Astrocyte (in vitro differentiated cells and primary cell): ENCODE measurements at regions not wholly inside any gene's neighbourhood (a gene's known extent, or its start where the extent isn't known, plus 50 kb on each side); places are given as distances from the start of the nearest gene placed in this dataset.

ENCODE experiments used
- DNase-seq: peaks from one replicate; pipeline ENCODE4 v3.0.0-alpha.2; 2010; ENCODE audit warnings: low read depth
- FAIRE-seq: peaks from 2 replicates; lab custom pipeline; 2011; peaks lifted over from hg19 to GRCh38; lab: Jason Lieb, UNC
- H2AFZ ChIP-seq: 2 replicates; pipeline ENCODE4 v1.6.0; 2012; ENCODE audit warnings: low read depth, low read length, inconsistent platforms
- H3K27ac ChIP-seq: 2 replicates; pipeline ENCODE4 v1.5.1; 2011; ENCODE audit warnings: low read depth, low read length, inconsistent platforms
- H3K27me3 ChIP-seq: 2 replicates; pipeline ENCODE4 v1.6.0; 2011; ENCODE audit warnings: low read length, inconsistent platforms; ENCODE audit not compliant: insufficient read depth
- H3K36me3 ChIP-seq: 2 replicates; pipeline ENCODE4 v1.5.1; 2011; ENCODE audit warnings: low read length, inconsistent platforms; ENCODE audit not compliant: insufficient read depth
- H3K4me1 ChIP-seq: 2 replicates; pipeline ENCODE4 v1.5.1; 2011; ENCODE audit warnings: low read length, inconsistent platforms; ENCODE audit not compliant: insufficient read depth
- H3K4me2 ChIP-seq: 2 replicates; pipeline ENCODE4 v1.6.0; 2012; ENCODE audit warnings: low read length, inconsistent platforms
- H3K4me3 ChIP-seq: 2 replicates; pipeline ENCODE4 v1.5.1; 2011; ENCODE audit warnings: low read depth, mild to moderate bottlenecking, low read length, inconsistent platforms; ENCODE audit not compliant: insufficient read depth
- H3K79me2 ChIP-seq: 2 replicates; pipeline ENCODE4 v1.6.0; 2012; ENCODE audit warnings: mild to moderate bottlenecking, low read length, inconsistent platforms; ENCODE audit not compliant: insufficient read depth
- H3K9ac ChIP-seq: 2 replicates; pipeline ENCODE4 v1.6.0; 2012; ENCODE audit warnings: mild to moderate bottlenecking, low read length, inconsistent platforms
- H3K9me3 ChIP-seq: 2 replicates; pipeline ENCODE4 v1.5.1; 2012; ENCODE audit warnings: low read depth, mild to moderate bottlenecking, low read length, inconsistent platforms; ENCODE audit not compliant: insufficient read depth
- H4K20me1 ChIP-seq: 2 replicates; pipeline ENCODE4 v1.6.0; 2012; ENCODE audit warnings: low read length, inconsistent platforms; ENCODE audit not compliant: insufficient read depth
- H3K27ac Mint-ChIP-seq: one replicate; pipeline ENCODE4 v1.8.0; 2021; ENCODE audit warnings: mild to moderate bottlenecking, mixed read lengths; ENCODE audit not compliant: unreplicated experiment
- H3K27me3 Mint-ChIP-seq: one replicate; pipeline ENCODE4 v1.8.0; 2021; ENCODE audit warnings: low read depth, mixed read lengths; ENCODE audit not compliant: unreplicated experiment
- H3K36me3 Mint-ChIP-seq: one replicate; pipeline ENCODE4 v1.8.0; 2021; ENCODE audit warnings: low read depth, mixed read lengths; ENCODE audit not compliant: unreplicated experiment
- H3K4me1 Mint-ChIP-seq: one replicate; pipeline ENCODE4 v1.8.0; 2021; ENCODE audit warnings: low read depth, mixed read lengths; ENCODE audit not compliant: unreplicated experiment
- H3K4me3 Mint-ChIP-seq: one replicate; pipeline ENCODE4 v1.8.0; 2021; ENCODE audit warnings: mild to moderate bottlenecking, moderate library complexity, mixed read lengths; ENCODE audit not compliant: unreplicated experiment
- H3K9me3 Mint-ChIP-seq: one replicate; pipeline ENCODE4 v1.8.0; 2021; ENCODE audit warnings: mild to moderate bottlenecking, mixed read lengths; ENCODE audit not compliant: unreplicated experiment
- CTCF ChIP-seq: IDR thresholded peaks from 2 replicates; pipeline ENCODE4 v1.5.1; 2011; ENCODE audit warnings: low read depth, mild to moderate bottlenecking, inconsistent platforms, low read length, moderate library complexity; ENCODE audit not compliant: insufficient read depth
- EZH2 ChIP-seq: IDR thresholded peaks from 2 replicates; pipeline ENCODE4 v1.6.1; 2012; ENCODE audit warnings: mild to moderate bottlenecking, low read length, inconsistent platforms; ENCODE audit not compliant: insufficient read depth

DNA sequence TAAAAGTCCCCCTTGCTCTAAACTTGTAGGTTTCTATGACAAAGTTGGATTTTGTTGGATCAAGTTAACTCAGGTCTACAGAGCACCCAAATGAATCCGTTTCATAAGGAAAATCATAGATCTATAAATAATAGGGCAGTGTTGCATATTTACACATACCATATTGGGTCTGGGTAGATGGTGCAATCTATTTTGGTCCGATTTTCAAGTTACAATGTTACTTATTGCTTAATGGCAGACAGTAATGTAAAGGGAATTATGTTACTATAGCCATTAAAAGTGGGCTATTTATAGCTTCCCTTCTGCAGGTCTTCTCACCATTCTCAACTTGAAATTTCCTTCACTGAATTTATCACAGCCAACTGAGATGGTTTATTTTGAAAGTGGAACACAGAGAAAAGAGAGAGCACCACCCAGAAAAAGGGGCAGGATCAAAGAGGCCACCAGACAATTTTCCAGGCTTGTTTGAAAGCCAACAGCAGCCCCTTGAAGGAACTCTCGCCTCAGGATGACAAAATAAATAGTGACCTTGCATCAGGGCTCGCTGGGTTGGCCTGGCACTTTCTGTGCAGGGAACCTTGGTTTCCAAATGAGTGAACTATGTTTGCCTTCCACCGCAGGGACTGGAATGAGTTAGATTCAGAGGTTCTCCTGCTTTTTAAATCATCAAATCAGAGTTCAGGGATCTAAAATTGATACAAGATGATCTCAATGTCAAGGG is 260.2 kb upstream of the HES1 start:
- Histone ChIP-seq H4K20me1 (no peaks in the 10 kb centered on the region), H3K79me2 (no peaks in the 10 kb centered on the region), H3K9me3 (no peaks in the 10 kb centered on the region), H3K36me3 (no peaks in the 10 kb centered on the region), H3K4me1 (peaks cover 17% of the 10 kb centered on the region), H3K9ac (no peak overlapping the region), H3K27ac (no peak overlapping the region), H2AFZ (no peak overlapping the region), H3K27me3 (peaks cover 31% of the 10 kb centered on the region), H3K4me2 (no peak overlapping the region), H3K4me3 (no peak overlapping the region)
- FAIRE-seq (no peak), DNase-seq (no peak)
- H3K36me3 Mint-ChIP-seq = no peaks in the 10 kb centered on the region
- TF ChIP-seq EZH2 (no peak), CTCF (no peak)
- no peak overlapping the region for H3K27ac Mint-ChIP-seq
- peaks cover 17% of the 10 kb centered on the region for H3K4me1 Mint-ChIP-seq
- H3K9me3 Mint-ChIP-seq = peaks cover 12% of the 10 kb centered on the region
- peaks cover 59% of the 10 kb centered on the region for H3K27me3 Mint-ChIP-seq
- no peak overlapping the region for H3K4me3 Mint-ChIP-seq

DNA sequence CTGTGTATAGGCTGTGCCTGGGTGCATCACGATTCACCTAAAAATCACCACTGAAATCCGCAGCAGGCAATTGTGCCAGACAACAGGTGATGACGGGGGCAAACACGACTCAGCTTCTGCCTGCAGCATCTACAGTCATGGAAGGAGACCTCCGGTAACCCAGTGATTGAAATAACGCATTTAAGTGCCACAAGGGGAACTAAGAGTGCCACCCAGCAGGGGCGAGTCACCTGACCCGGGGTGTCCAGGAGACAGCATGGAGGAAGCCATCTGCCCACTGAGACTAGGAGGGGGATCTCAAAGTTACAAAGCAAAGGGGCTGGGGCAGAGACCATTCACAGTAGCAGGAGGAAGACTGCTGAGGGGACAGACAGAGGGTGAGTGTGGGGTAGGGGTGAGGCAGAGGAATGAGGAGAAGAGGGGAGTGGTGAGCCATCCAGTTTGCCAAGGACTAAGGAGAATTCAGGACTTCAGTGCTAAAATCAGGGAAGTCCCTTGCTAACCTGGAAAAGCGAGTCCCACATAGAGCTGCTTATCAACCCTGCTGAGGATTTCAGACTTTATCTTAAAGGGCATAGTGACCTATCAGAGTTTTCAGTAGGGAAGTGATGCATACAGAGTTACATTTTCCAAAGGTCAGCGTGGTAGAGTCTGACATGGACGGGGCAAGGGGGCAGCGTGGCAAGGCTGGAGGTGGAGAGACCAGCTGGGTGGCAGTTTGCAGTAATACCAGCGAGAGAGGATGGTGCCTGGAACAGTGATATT is 256.7 kb upstream of the HES1 start:
- Histone ChIP-seq H3K4me1 (peaks cover 10% of the 10 kb centered on the region), H2AFZ (no peak overlapping the region), H3K9me3 (no peaks in the 10 kb centered on the region), H3K27ac (no peak overlapping the region), H3K36me3 (no peaks in the 10 kb centered on the region), H4K20me1 (no peaks in the 10 kb centered on the region), H3K27me3 (peaks cover 37% of the 10 kb centered on the region), H3K4me3 (no peak overlapping the region), H3K79me2 (no peaks in the 10 kb centered on the region), H3K9ac (no peak overlapping the region), H3K4me2 (no peak overlapping the region)
- peaks cover 89% of the 10 kb centered on the region for H3K27me3 Mint-ChIP-seq
- FAIRE-seq (no peak), DNase-seq (no peak)
- no peak overlapping the region for H3K4me3 Mint-ChIP-seq
- no peak overlapping the region for H3K27ac Mint-ChIP-seq
- H3K36me3 Mint-ChIP-seq = peaks cover 3% of the 10 kb centered on the region
- TF ChIP-seq CTCF (no peak), EZH2 (no peak)
- peaks cover 4% of the 10 kb centered on the region for H3K4me1 Mint-ChIP-seq
- peaks cover 16% of the 10 kb centered on the region for H3K9me3 Mint-ChIP-seq

DNA sequence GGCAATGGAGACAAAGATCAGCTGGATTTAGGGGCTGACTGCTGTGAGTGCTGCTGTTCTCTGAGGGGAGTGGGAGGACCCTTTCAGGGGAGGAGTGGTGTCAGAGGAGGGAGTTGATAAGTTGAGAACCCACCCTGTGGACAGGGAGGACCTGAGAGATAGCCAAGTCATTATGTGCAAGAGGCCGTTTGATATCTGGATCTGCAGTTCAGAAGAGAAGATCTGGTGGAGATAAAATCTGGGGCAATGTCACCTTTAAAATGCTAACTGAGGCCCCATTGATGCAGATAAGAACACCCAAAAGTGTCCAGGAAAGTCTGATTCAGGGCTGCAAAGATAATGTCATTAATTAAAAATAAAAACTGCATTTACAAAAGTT is 256.1 kb upstream of the HES1 start:
- H3K27ac ChIP-seq = no peak overlapping the region
- no peaks in the 10 kb centered on the region for H4K20me1 ChIP-seq
- H3K9me3 ChIP-seq = no peaks in the 10 kb centered on the region
- no peaks in the 10 kb centered on the region for H3K79me2 ChIP-seq
- FAIRE-seq = no peak
- no peak overlapping the region for H3K9ac ChIP-seq
- peaks cover 34% of the 10 kb centered on the region for H3K27me3 ChIP-seq
- H3K9me3 Mint-ChIP-seq = peaks cover 16% of the 10 kb centered on the region
- no peak for DNase-seq
- H3K4me3 ChIP-seq = no peak overlapping the region
- no peak overlapping the region for H3K4me2 ChIP-seq
- H2AFZ ChIP-seq = no peak overlapping the region
- no peak overlapping the region for H3K27ac Mint-ChIP-seq
- peaks cover 3% of the 10 kb centered on the region for H3K36me3 Mint-ChIP-seq
- TF ChIP-seq EZH2 (no peak), CTCF (no peak)
- H3K4me1 ChIP-seq = peaks cover 15% of the 10 kb centered on the region
- no peak overlapping the region for H3K4me3 Mint-ChIP-seq
- peaks cover 6% of the 10 kb centered on the region for H3K4me1 Mint-ChIP-seq
- no peaks in the 10 kb centered on the region for H3K36me3 ChIP-seq
- peaks cover 88% of the 10 kb centered on the region for H3K27me3 Mint-ChIP-seq
